Neutrophil (primary cell): ENCODE measurements at regions not wholly inside any gene's neighbourhood (a gene's known extent, or its start where the extent isn't known, plus 50 kb on each side); places are given as distances from the start of the nearest gene placed in this dataset.

Experiments used
- H3K27ac ChIP-seq: fragments of 200-600 bp; sonication (generic); 2 replicates; pipeline ENCODE4 v1.5.1; 2016; ENCODE audit warnings: mild to moderate bottlenecking, moderate library complexity
- H3K27me3 ChIP-seq: fragments of 200-600 bp; sonication (generic); 2 replicates; pipeline ENCODE4 v1.6.0; 2016; ENCODE audit warnings: mild to moderate bottlenecking
- H3K36me3 ChIP-seq: fragments of 200-600 bp; sonication (generic); 2 replicates; pipeline ENCODE4 v1.5.1; 2017
- H3K4me1 ChIP-seq, 2 experiments: fragments of 200-600 bp in 1 of 2; sonication (generic) in 1 of 2; 1 replicate in 1 of 2; 2 replicates in 1 of 2; pipeline versions ENCODE4 v1.5.1 to v1.6.1; 2013 to 2016; ENCODE audit warnings: low read depth in 1 of 2, low read length in 1 of 2, mild to moderate bottlenecking in 1 of 2, moderate library complexity in 1 of 2; ENCODE audit not compliant: control insufficient read depth in 1 of 2, insufficient read depth in 1 of 2
- H3K4me3 ChIP-seq, 2 experiments: fragments of 200-600 bp in 1 of 2; sonication (generic) in 1 of 2; 1 replicate in 1 of 2; 2 replicates in 1 of 2; pipeline ENCODE4 v1.5.1; 2013 to 2016; ENCODE audit warnings: low read depth in 1 of 2, low read length in 1 of 2, mild to moderate bottlenecking in 1 of 2, moderate library complexity in 1 of 2
- H3K9me3 ChIP-seq: fragments of 200-600 bp; sonication (generic); 2 replicates; pipeline ENCODE4 v1.5.1; 2016
- CTCF ChIP-seq: fragments of 200-600 bp; sonication (generic); IDR thresholded peaks from 2 replicates; pipeline ENCODE4 v1.5.1; 2016; ENCODE audit warnings: antibody characterized with exemption

DNA sequence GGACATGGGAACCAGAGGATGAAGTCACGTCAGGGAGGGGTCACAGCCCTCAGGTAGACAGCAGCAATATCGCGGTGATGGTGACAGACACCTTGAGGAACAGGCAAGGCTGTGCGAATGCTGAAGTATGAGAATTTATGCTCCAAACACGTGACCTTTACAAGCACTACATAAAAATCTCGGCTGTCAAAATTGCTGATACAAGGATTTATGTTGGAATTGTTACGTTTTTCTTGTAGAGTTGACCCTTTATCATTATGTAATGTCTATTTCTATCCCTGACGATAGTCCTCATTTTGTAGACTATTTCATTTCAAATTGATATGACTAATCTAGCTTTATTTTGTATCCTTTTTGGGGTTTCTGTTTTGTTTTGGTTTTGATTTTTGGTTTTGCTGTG, 311.1 kb downstream of the C6orf118 start:
- no peaks in the 10 kb centered on the region for H3K4me1 ChIP-seq

GRCh38 chr6:164996838-164997237, 312.6 kb downstream of the C6orf118 start:
- H3K4me1 ChIP-seq, result no peaks in the 10 kb centered on the region
- no peaks in the 10 kb centered on the region for H3K36me3 ChIP-seq
- no peaks in the 10 kb centered on the region for H3K9me3 ChIP-seq
- H3K27me3 ChIP-seq, result no peaks in the 10 kb centered on the region
- TF ChIP-seq CTCF, result no peak
- no peak overlapping the region for H3K4me3 ChIP-seq
- no peak overlapping the region for H3K27ac ChIP-seq

More for the DNA sequence above, 311.1 kb downstream of the C6orf118 start:
- no peak overlapping the region for H3K4me3 ChIP-seq
- no peak overlapping the region for H3K27ac ChIP-seq
- no peaks in the 10 kb centered on the region for H3K36me3 ChIP-seq
- no peak for TF ChIP-seq CTCF
- H3K9me3 ChIP-seq, result no peaks in the 10 kb centered on the region
- H3K27me3 ChIP-seq, result no peaks in the 10 kb centered on the region

DNA sequence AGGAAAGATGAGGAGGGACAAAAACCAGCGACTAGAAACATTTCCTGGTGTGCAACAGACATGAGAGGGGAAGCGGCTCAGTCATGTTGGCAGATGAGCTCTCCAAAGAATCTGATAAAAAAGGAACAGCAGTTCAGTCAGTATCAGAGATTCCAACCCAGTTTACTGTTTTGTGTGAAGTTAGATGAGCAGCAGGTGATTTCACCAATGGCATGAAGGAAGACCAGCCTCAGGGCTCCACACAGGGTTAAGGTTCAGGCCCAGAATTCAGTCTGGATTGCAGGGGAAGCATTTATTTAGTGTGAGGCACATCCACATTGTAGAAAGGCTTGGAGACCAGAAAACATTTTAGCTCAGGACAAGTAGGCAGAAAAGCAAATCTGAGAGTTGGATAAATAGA, 317.8 kb downstream of the C6orf118 start:
- no peak overlapping the region for H3K4me3 ChIP-seq
- no peaks in the 10 kb centered on the region for H3K27me3 ChIP-seq
- no peak overlapping the region for H3K27ac ChIP-seq
- H3K36me3 ChIP-seq, result no peaks in the 10 kb centered on the region
- H3K4me1 ChIP-seq, result no peaks in the 10 kb centered on the region
- no peaks in the 10 kb centered on the region for H3K9me3 ChIP-seq
- no peak for TF ChIP-seq CTCF

GRCh38 chr6:164990901-164991300, 318.5 kb downstream of the C6orf118 start:
- H3K4me3 ChIP-seq, result no peak overlapping the region
- H3K27me3 ChIP-seq, result no peaks in the 10 kb centered on the region
- H3K4me1 ChIP-seq, result no peaks in the 10 kb centered on the region
- no peak for TF ChIP-seq CTCF
- H3K9me3 ChIP-seq, result no peaks in the 10 kb centered on the region
- no peaks in the 10 kb centered on the region for H3K36me3 ChIP-seq
- H3K27ac ChIP-seq, result no peak overlapping the region

DNA sequence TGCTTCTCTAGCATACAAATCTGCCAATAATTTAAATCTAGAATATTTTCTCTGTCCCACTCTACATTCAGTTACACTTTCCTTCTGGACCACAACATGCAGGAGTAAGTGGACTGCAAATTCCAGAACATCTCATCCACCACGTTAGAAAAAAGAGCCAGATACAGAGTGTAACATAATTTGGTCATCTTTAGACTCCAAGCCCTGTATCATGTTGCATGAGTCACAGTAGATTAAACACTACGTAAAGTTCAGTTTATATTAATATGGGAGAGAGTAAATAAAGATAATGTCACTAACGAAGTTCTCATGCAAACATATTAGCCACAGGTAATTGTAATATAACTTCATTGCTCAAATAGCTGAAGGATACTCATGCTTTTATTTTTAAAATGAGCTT, 327.0 kb downstream of the C6orf118 start:
- Histone ChIP-seq H3K4me1 (no peaks in the 10 kb centered on the region), H3K36me3 (no peaks in the 10 kb centered on the region), H3K27me3 (no peaks in the 10 kb centered on the region), H3K27ac (no peak overlapping the region), H3K9me3 (no peaks in the 10 kb centered on the region), H3K4me3 (no peak overlapping the region)
- TF ChIP-seq CTCF, result no peak

GRCh38 chr6:164967102-164967501, 342.3 kb downstream of the C6orf118 start:
- no peaks in the 10 kb centered on the region for H3K4me1 ChIP-seq
- H3K36me3 ChIP-seq, result no peaks in the 10 kb centered on the region
- TF ChIP-seq CTCF, result no peak
- no peak overlapping the region for H3K4me3 ChIP-seq
- no peak overlapping the region for H3K27ac ChIP-seq
- no peaks in the 10 kb centered on the region for H3K9me3 ChIP-seq
- no peaks in the 10 kb centered on the region for H3K27me3 ChIP-seq
